RPMI8226 (cell line): ENCODE measurements at regions not wholly inside any gene's neighbourhood (a gene's known extent, or its start where the extent isn't known, plus 50 kb on each side); places are given as distances from the start of the nearest gene placed in this dataset.

ENCODE experiments used
- DNase-seq: peaks from one replicate; pipeline ENCODE4 v3.0.0-alpha.2; 2015

DNA sequence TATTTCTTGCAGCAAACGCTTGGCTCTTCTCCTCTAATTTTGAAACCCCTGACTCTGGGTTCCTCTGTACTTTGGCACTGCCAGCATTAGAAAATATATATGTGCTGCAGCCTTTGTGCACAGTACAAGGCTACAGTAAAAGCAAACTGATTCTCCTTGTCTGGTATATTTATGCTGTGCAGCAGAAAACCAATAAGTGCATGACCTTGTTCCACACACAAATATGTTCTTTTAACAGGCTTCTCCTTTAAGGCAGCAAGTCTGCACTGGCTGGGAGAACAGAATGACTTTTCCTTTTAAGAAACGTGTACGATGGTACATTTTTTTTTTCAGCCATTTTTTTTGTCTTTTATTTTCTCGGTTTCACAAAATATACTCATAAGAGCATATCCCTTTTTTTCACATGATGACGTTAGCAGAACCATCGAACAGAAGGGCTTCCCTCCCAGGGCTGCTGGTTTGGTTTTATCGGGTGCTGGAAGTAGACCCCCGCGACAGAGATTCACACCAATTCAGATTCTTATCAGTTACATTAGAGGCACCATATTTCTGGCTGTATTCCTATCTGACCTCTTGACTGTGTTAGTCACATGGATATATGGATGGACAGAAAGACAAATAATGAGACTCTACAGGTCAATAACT lies 129.9 kb upstream of the ARID1B start:
- DNase-seq, result no peak

DNA sequence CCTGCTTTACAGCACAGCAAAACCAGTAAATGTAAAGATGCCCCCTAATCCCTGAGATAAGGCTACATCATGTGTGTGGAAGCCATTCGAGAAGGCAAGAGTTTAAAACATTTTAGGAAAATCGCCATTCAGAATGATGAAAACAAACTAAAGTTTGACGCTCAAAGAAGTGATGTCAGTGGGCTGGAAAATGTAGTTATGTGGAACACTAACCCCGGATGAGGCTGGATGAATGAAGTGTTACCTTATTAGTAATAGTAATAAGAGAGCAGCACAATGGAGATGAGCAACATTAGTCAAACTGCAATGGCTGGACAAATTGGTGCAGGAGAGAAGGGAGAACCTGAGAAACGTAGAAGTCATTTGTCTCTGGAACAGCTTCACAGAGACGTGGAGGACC lies 130.7 kb upstream of the ARID1B start:
- DNase-seq, result no peak

DNA sequence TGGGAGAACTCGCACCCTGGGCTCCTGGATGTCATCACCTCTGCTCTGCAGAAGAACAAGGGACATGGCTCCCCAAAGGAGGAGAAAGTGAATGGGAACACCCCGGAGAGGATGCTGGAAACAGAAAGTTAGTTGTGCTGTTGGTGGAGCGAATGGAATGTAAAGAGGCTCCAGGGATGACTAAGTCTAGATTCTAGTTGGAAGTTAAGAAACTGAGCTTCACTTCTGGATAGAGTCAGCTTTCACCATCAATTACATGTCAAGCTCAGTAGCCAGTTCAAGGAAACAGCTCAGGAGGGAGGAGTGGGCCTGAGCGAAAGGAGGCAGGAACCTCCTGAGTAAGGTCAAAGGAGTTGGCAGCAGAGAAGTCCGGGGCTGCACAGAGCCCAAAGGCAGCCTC lies 132.1 kb upstream of the ARID1B start:
- no peak for DNase-seq

DNA sequence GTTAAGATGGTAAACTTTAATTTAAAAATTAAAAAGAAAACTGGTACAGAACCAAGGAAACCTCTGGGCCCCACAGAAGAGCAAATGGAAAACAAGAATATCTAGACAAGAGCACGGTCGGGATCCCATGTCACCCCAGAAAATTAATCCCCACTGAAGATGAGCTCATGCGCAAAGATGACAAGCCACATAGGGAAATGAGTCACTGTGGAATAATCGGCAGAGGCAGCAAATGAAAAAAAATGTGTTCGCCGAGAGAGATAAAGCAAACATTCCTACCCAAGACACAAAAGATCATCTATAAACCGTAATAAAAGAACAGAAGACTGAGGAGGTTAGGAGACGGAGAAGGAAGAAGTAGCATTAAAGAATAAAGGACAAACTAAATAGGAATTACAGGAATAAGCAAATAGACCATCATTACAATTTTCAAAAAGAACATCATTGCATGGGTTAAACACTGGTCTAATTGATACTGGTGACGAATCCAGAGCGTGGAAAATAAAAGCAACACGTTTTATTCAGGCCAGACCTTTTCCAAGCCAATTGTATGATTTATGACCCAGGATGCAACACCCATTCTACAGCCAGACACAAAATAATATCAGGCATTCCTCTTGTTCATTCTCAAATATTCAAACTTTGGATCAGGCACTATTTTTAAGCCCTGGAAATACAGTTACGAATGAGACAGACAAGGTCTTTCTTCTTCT lies 138.0 kb upstream of the ARID1B start:
- DNase-seq, result no peak

DNA sequence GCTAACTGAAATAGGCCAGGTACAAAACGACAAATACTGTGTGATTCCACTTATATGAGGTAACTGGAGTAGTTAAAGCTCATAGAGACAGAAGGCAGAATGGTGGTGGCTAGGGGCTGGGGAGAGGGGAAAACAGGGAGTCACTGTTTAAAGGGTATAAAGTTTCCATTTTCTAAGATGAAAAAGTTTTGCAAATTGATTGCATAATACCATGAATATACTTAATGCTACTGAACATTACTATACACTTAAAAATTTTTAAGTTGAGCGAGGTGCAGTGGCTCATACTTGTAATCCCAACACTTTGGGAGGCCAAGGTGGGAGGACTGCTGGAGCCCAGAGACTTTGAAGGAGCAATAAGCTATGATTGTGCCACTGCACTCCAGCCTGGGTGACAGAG lies 138.6 kb upstream of the ARID1B start:
- DNase-seq, result no peak

DNA sequence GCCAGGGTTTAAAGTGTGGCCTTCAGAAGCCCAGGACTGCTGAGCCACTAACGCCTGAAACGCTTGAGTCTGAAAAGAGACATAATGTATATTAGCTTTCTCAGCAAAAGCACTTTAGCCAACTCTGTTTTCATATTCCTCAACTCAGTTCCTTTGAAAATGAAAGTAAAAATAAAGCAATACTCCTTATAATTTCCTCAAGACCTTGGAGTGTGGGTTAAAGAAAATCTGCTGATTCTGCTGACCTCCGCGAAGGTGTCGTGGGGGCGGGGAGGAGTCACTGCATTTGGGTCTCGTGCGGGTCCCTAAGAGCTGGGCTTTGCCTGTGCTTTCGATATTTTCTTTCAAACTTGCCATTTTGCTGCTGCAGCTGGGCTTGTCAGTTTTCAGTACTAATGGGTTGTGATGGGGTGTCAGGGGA lies 142.2 kb upstream of the ARID1B start:
- DNase-seq, result peak; percentile 81

DNA sequence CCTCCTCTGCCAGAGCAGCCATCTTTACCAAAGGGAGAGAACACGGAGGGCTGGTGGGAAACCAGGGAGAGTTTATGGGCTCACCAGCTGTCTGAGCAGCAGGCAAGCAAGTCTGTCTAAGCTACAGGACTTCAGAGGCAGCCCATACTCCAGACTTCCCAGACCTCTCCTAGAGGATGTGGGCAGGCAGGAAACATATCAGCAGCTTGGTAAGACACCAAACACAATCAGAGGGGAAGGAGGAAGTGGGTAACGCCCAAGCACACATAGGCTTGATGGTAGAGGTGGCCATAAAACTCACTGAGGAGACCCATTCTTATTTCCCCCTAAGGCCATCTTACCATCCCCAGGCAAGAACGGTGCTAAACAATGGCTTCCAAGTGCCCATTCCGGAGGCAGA lies 143.1 kb upstream of the ARID1B start:
- DNase-seq, result no peak

DNA sequence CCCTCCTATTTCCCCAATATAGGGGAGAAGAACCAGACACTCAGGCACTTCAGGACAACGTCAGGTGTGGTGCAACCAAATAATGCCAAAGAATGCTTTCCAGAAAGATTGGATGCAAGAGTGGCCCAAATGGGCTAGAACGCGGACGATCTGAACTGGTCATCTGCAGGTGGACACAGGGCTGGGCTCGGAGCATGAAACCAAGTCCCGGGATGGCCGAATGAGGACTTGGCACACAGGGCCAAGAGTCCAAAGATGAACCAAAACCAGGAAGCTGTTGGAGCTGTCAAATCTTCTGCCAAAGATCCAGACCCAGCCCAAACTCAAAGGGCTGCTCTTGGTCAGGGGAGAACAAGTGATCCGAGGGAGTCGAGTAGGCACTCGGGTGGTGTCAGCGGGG lies 143.9 kb upstream of the ARID1B start:
- DNase-seq, result no peak

DNA sequence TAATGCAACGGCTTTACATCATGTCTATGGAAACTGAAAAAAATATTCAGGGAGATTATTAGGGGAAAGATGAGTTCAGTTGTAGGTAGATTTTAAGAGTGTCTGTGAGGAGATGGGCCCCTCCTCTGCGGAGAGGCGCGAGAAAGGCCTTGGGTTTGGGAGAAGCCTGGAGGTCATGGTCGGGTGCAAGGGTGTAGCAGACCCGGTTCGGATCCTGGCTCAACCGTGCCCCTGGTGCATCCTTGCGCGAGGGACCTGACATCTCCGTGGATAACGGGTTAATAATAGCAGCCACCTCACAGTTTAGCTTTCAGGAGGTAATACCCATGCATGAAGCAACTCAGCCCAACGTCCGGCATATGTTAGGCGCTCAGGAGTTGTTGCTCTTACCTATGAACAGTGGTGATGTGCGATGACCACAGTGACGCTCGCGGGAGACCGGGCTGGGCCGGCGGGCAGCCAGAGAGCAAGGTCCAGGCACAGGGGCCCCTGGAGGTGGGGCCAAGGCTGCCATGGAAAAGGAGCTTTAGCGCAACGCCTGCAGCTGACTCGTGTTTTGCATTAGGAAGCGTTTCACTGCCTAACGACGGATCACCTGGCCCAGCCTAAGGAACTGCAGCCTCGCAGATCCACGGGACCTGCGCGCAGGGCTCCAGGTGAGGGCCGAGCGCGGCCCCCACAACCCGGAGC lies 146.4 kb upstream of the ARID1B start:
- DNase-seq, result no peak

DNA sequence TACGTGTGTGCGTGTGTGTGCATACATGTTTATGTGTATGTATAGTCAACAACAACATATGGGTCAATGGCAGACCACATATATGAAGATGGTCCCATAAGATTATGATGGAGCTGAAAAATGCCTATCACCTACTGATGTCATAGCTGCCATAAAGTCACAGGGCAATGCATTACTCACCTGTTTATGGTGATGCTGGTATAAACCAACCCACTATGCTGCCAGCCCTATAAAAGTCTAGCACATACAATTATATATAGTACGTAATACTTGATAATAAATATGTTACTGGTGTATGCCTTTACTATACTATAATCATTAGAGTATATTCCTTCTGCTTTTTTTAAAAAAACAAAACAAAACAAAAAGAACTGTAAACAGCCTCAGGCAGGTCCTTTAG lies 148.4 kb upstream of the ARID1B start:
- DNase-seq, result no peak

DNA sequence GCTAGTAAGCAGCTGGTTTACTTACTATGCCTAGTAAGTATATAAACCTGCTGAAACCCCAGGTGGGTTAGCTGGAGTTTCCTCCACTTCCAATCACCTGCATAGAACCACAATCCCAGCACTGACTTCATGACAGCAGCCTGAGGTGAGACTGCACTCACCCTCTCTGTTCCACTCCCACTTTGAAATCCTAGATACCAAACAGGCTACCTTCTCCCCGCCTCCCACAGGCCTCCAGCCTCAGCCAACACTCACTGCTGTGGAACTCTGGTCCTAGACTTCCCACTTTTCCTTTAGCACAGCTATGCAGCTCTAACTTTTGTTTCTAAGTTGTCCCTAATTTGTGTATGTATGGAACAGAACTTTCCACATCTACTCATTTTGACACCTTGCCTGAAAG lies 149.7 kb upstream of the ARID1B start:
- no peak for DNase-seq

DNA sequence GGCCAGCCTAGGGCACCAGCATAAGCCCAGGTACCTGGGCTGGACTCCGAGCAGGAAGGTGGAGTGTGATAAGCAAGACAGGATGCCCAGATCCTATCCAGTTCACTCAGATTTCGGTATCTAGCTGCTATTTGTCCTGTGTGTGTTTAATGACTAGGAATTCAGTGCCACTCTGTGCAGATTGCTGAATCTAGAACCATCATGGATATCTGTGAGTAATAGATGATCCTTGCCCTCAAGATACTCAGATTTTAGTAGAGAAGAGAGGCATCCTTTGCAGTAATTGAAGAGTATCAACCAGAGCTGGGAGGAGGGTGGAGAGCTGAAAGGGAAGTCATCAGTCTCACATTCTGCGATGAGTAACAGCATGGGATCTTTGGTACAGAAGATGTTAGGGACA lies 155.0 kb upstream of the ARID1B start:
- no peak for DNase-seq

DNA sequence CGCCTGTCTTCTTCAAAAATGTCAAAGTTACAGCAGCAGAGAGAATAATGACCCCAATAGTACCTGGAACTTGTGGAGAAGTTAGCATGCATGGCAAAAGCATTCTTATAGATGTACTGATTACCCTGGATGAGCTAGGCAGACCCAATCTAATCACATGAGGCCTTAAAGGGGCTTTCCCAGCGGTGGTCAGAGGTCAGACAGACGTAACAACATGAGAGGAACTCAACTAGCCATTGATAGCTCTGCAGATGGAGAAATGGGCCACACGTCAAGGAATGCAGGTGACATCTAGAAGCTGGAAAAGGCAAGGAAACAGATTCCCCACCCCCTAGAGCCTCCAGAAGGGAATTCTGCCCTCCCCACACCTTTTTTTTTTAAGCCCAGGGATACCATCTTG lies 156.8 kb upstream of the ARID1B start:
- DNase-seq, result no peak

DNA sequence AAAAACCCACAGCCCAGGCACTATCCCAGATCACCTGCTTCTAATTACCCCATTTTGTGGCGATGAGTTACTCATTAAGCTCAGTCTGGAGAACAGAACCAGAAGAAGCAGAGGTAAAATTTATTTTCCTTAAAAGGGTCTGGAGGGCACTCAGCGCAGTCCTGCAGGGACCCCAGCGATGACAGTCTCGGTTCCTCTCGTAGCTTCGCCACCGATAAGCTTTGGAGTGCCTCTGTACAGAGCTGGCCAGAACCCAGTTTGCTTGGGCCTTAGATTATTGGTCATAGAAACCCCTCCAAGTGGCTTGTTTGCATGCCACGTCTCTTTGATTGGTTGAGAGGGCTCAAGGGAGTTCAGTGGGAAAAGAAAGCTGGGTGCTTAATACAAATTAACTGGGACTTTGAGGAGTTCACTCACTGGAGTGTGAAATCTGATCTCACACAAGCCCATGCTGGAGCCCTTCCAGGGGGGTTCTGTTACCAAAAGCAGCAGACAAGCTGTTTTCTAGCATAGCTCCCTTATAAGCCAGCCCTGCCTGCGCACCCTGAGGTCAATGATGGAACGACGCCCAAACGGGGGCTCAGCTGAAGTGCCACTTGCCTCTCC lies 158.5 kb upstream of the ARID1B start:
- DNase-seq, result no peak

DNA sequence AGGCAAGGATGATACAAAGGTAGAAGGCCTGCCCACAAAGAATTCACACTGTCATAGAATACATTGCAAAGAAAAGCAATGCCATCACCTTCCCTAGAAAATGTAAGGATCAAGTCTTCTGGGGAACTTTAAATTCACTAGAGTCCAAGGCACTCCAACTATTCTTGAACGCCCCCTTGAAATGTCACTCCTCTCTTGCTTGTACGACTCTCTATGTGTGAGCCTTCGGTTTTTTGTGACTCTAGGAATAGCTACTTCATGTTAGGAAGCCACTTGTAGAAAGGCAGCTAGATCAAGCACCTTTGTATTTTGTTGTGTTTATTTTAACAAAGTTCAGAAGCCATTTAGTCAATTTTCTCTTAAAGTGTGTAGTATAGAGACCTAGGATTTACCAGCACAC lies 159.2 kb upstream of the ARID1B start:
- DNase-seq, result no peak

DNA sequence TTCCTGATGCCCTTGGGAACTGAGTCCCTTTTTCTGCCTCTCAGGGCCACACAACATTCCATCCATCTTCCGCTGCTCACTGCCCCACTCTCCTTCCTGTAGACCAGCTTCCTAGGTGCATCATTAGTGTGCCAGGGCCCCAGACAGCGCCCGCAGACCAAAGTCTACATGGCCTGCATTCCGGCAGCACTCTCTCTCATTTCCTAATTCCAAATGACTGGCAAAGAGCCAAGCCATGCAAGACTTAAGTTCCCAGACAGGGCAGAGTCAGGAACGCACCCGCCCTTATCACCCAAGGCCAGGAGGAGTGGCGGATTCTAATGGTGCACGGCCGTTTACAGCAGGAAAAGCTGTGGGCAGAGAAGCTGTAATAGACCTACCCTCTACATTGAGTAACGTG lies 159.8 kb upstream of the ARID1B start:
- no peak for DNase-seq

DNA sequence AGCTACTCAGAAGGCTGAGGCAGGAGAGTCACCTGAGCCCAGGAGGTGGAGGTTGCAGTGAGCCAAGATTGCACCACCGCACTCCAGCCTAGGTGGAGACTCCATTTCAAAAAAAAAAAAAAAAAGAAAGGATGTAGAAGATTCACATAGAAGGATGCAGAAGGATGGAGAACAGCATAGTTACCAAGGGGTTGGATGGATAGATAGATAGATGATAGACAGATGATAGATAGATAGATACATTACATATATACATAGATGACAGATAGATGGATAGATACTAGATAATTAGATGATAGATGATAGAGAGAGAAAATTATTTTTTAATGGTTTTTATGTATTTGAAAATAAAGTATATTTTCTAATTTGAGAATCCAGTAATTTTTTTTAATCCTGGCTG lies 160.7 kb upstream of the ARID1B start:
- no peak for DNase-seq

DNA sequence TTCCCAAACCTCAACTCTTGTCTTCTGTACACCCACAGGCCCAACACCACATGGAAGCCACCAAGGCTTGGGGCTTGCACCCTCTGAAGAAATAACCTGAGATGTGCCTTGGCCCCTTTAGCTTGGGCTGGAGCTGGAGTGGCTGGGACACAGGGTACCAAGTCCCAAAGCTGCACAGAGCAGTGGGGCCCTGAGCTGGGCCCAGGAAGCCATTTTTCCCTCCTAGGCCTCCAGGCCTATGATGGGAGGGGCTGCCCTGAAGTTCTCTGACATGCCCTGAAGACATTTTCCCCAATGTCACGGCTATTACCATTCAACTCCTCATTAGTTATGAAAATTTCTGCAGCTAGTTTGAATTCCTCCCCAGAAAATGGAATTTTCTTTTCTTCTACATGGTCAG lies 163.2 kb upstream of the ARID1B start:
- no peak for DNase-seq

DNA sequence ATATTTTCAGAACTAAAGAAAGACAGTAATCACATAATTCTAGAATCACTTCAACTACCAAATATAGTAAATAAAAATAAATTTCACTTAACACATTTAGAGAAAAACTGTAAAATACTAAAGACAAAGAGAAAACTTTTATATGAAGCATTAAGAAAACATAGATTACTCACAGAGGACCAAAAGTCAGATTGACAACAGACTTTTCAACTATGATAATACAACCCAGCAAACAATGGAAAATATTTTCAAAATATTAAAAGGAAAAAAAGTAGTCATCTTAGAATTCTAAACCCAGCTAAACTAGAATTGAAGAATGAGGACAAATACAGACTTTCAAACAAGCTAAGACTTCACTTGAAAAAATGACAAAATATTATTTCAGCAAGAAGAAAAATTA lies 164.8 kb upstream of the ARID1B start:
- no peak for DNase-seq

DNA sequence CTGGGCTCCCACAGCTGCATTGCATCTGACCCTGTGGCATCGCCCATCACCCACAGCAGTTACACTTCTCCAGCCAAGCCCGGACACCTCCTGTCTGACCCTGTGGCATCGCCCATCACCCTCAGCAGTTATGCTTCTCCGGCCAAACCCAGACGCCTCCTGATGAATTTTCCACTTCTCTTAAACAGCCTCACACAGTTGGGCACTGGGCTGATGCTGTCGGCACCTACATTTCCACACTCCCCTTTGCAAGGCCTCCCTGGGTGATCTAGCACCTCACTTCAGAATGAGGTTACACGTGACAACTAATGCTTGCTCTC lies 175.2 kb upstream of the ARID1B start:
- DNase-seq, result no peak

DNA sequence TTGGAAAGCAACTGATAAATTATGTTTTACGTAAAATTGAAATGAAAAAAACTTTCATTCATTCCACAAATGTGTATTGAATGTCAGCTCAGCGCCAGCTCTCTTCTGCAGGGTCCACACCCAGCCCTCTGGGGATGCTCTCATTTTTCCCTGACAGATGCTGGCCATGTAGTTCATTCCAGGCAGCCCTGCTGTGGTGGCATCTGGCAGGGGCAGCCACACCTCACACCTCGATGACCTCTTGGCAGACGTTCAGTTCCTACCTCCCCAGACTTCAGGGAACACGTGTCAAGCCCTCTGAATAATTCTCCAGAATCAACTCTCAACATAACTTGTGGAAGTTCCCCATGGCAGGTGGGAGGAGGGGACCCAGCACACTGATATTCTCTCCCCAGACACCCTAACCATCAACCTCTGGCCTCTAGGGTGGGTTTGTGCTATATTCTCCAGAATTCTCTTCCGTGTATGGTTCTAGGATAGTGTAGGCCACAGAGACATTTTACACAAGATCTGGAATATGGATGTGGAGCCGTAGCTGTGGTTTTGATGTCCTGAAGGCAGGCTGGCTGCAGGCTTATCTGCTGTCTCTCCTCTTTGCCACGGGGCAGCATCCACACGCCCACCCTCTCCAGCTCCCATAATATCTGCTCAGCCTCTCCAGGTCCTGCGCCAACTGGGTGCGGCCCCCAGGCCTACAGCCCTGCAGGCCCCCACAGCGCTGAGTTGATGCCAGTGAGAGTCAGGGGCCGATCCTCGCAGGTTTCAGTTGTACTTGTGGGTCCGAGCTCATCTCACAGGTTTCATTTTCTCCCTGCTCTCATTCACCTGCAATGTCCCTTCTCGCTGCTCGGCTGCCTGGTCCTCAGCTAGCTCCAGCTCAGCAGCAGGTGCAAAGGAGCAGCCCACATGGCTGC lies 175.8 kb upstream of the ARID1B start:
- DNase-seq, result peak; percentile 84

DNA sequence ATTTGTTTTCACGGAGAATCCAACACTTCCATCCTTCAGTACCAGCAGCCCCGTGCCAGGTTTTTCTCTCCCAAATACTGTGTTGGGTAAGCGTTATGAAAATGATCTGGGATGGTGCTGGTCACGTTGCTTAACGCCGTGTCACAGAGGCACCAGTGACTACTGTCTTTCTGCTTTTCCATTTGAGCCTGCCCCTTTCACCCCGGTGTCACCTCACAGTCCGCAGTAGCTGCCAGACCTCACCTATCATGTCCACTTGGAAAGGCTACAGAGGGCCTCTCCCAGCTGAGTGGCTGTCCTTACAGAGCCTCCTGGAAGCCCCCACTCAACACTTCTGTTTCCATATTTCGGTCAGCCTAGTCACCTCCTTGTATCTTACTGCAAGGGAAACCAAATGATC lies 176.5 kb upstream of the ARID1B start:
- no peak for DNase-seq

DNA sequence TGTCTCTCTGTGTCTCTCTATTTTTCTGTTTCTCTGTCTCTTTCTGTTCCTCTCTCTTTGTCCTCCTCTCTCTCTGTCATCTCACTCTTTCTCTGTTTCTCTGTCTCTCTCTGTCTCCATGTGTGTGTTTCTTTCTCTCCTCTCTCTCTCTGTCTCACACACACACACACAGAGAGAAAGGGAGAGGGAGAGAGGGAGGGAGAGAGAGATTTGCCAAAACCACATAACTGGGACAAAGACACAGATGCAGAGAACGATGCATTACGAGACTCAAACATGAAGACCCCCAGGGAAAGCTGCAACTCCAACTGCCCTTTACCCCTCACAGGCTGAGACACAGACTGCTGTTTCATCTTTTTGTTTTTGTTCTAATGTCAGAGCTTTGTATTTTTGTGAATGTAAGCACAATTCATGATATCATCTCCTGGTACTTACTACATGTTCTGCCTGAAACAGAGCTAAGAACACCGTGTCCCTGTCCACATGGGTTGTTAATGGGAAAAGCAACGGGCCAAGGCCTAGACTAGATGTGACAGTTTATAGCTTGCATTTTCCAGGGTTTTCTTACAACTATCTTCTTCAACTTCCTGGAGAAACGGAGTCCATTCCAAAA lies 177.1 kb upstream of the ARID1B start:
- DNase-seq, result no peak
